SJCRH30 (cell line): ENCODE measurements at regions not wholly inside any gene's neighbourhood (a gene's known extent, or its start where the extent isn't known, plus 50 kb on each side); places are given as distances from the start of the nearest gene placed in this dataset.

ENCODE experiments used
- DNase-seq, 2 experiments: peaks; one replicate each; pipeline ENCODE4 v3.0.0-alpha.2; 2015 to 2020
- H3K27ac ChIP-seq: fragments of 250-450 bp; sonication (Bioruptor Pico); 2 replicates; pipeline ENCODE4 v1.5.1; 2020; ENCODE audit warnings: mild to moderate bottlenecking, moderate library complexity
- H3K27me3 ChIP-seq: fragments of 250-450 bp; sonication (Bioruptor Pico); 2 replicates; pipeline ENCODE4 v1.5.1; 2020; ENCODE audit warnings: mild to moderate bottlenecking, moderate library complexity
- H3K36me3 ChIP-seq: fragments of 250-450 bp; sonication (Bioruptor Pico); 2 replicates; pipeline ENCODE4 v1.5.1; 2020; ENCODE audit warnings: mild to moderate bottlenecking, moderate library complexity
- H3K4me1 ChIP-seq: fragments of 250-450 bp; sonication (Bioruptor Pico); 2 replicates; pipeline ENCODE4 v1.5.1; 2020; ENCODE audit warnings: mild to moderate bottlenecking, moderate library complexity
- H3K4me3 ChIP-seq: fragments of 250-450 bp; sonication (Bioruptor Pico); 2 replicates; pipeline ENCODE4 v1.5.1; 2020; ENCODE audit warnings: mild to moderate bottlenecking, moderate library complexity
- H3K9me3 ChIP-seq: fragments of 250-450 bp; sonication (Bioruptor Pico); replicated peaks from 2 replicates; pipeline ENCODE4 v1.5.1; 2020; ENCODE audit warnings: mild to moderate bottlenecking, moderate library complexity

- no peak for DNase-seq
- Histone ChIP-seq H3K4me3 (no peak overlapping the region), H3K27ac (no peak overlapping the region), H3K9me3 (no peaks in the 10 kb centered on the region), H3K36me3 (no peaks in the 10 kb centered on the region), H3K27me3 (no peaks in the 10 kb centered on the region), H3K4me1 (no peaks in the 10 kb centered on the region)
Measured at GRCh38 chr15:81947548-81947947, 98.3 kb downstream of the MEX3B start.

- Histone ChIP-seq H3K27ac (no peak overlapping the region), H3K36me3 (no peaks in the 10 kb centered on the region), H3K27me3 (no peaks in the 10 kb centered on the region), H3K4me1 (peaks cover 13% of the 10 kb centered on the region), H3K4me3 (no peak overlapping the region), H3K9me3 (no peaks in the 10 kb centered on the region)
- no peak for DNase-seq
Measured at GRCh38 chr15:81945014-81945615, 100.7 kb downstream of the MEX3B start.

- H3K4me3 ChIP-seq, result no peak overlapping the region
- H3K4me1 ChIP-seq, result peaks cover 17% of the 10 kb centered on the region
- H3K9me3 ChIP-seq, result no peaks in the 10 kb centered on the region
- no peak overlapping the region for H3K27ac ChIP-seq
- no peaks in the 10 kb centered on the region for H3K36me3 ChIP-seq
- no peaks in the 10 kb centered on the region for H3K27me3 ChIP-seq
- no peak for DNase-seq
Measured at GRCh38 chr15:81942655-81943195, 103.1 kb downstream of the MEX3B start.

- Histone ChIP-seq H3K9me3 (no peaks in the 10 kb centered on the region), H3K4me3 (no peak overlapping the region), H3K27me3 (no peaks in the 10 kb centered on the region), H3K36me3 (no peaks in the 10 kb centered on the region), H3K4me1 (peaks cover 17% of the 10 kb centered on the region), H3K27ac (no peak overlapping the region)
- no peak for DNase-seq
Measured at GRCh38 chr15:81942157-81942556, 103.7 kb downstream of the MEX3B start.

GRCh38 chr15:81941479-81941878 lies 104.3 kb downstream of the MEX3B start:
- Histone ChIP-seq H3K4me1 (peaks cover 17% of the 10 kb centered on the region), H3K36me3 (no peaks in the 10 kb centered on the region), H3K4me3 (no peak overlapping the region), H3K27me3 (no peaks in the 10 kb centered on the region), H3K27ac (no peak overlapping the region), H3K9me3 (no peaks in the 10 kb centered on the region)
- no peak for DNase-seq

- H3K9me3 ChIP-seq, result no peaks in the 10 kb centered on the region
- peaks cover 17% of the 10 kb centered on the region for H3K4me1 ChIP-seq
- H3K36me3 ChIP-seq, result no peaks in the 10 kb centered on the region
- H3K4me3 ChIP-seq, result no peak overlapping the region
- DNase-seq, result peak; percentile 59 to 84
- H3K27ac ChIP-seq, result peak overlapping the region; percentile 46
- H3K27me3 ChIP-seq, result no peaks in the 10 kb centered on the region
Measured at GRCh38 chr15:81940467-81941451, 105.1 kb downstream of the MEX3B start.

- peaks cover 17% of the 10 kb centered on the region for H3K4me1 ChIP-seq
- DNase-seq, result peak; percentile 48 to 86
- H3K27me3 ChIP-seq, result no peaks in the 10 kb centered on the region
Measured at GRCh38 chr15:81939604-81940440, 106.0 kb downstream of the MEX3B start.

GRCh38 chr15:81937189-81937588 lies 108.6 kb downstream of the MEX3B start:
- Histone ChIP-seq H3K27ac (no peak overlapping the region), H3K9me3 (no peaks in the 10 kb centered on the region), H3K36me3 (no peaks in the 10 kb centered on the region), H3K4me3 (no peak overlapping the region), H3K4me1 (peaks cover 17% of the 10 kb centered on the region), H3K27me3 (no peaks in the 10 kb centered on the region)
- no peak for DNase-seq

More at GRCh38 chr15:81939604-81940440, 106.0 kb downstream of the MEX3B start:
- H3K27ac ChIP-seq, result peak overlapping the region; percentile 46
- H3K9me3 ChIP-seq, result no peaks in the 10 kb centered on the region
- no peak overlapping the region for H3K4me3 ChIP-seq
- H3K36me3 ChIP-seq, result no peaks in the 10 kb centered on the region

GRCh38 chr15:81930582-81931369 lies 115.0 kb downstream of the MEX3B start:
- H3K4me3 ChIP-seq, result no peak overlapping the region
- no peaks in the 10 kb centered on the region for H3K4me1 ChIP-seq
- no peak overlapping the region for H3K27ac ChIP-seq
- no peak for DNase-seq
- H3K9me3 ChIP-seq, result no peaks in the 10 kb centered on the region
- H3K27me3 ChIP-seq, result no peaks in the 10 kb centered on the region
- H3K36me3 ChIP-seq, result no peaks in the 10 kb centered on the region

- Histone ChIP-seq H3K4me1 (no peaks in the 10 kb centered on the region), H3K27ac (no peak overlapping the region), H3K9me3 (no peaks in the 10 kb centered on the region), H3K27me3 (no peaks in the 10 kb centered on the region), H3K36me3 (no peaks in the 10 kb centered on the region), H3K4me3 (no peak overlapping the region)
- no peak for DNase-seq
Measured at GRCh38 chr15:81929557-81929956, 116.3 kb downstream of the MEX3B start.

GRCh38 chr15:81926981-81927380 lies 118.8 kb downstream of the MEX3B start:
- no peaks in the 10 kb centered on the region for H3K4me1 ChIP-seq
- H3K4me3 ChIP-seq, result no peak overlapping the region
- DNase-seq, result no peak
- no peaks in the 10 kb centered on the region for H3K36me3 ChIP-seq
- no peak overlapping the region for H3K27ac ChIP-seq
- 0 out of 2 replicates have a peak, but pooled peaks cover under 1% of the 10 kb centered on the region for H3K9me3 ChIP-seq
- H3K27me3 ChIP-seq, result no peaks in the 10 kb centered on the region

- no peaks in the 10 kb centered on the region for H3K4me1 ChIP-seq
- H3K27ac ChIP-seq, result no peak overlapping the region
- 0 out of 2 replicates have a peak, but pooled peaks cover 3% of the 10 kb centered on the region for H3K9me3 ChIP-seq
- no peaks in the 10 kb centered on the region for H3K36me3 ChIP-seq
- no peak for DNase-seq
- no peak overlapping the region for H3K4me3 ChIP-seq
- no peaks in the 10 kb centered on the region for H3K27me3 ChIP-seq
Measured at GRCh38 chr15:81924729-81925128, 121.1 kb downstream of the MEX3B start.

- Histone ChIP-seq H3K4me3 (no peak overlapping the region), H3K27ac (no peak overlapping the region), H3K27me3 (no peaks in the 10 kb centered on the region), H3K4me1 (no peaks in the 10 kb centered on the region), H3K9me3 (peaks cover 6% of the 10 kb centered on the region; the same call in 1 of the 2 replicates), H3K36me3 (no peaks in the 10 kb centered on the region)
- no peak for DNase-seq
Measured at GRCh38 chr15:81923561-81924350, 122.1 kb downstream of the MEX3B start.
